HCT116 (cell line): ENCODE measurements at regions not wholly inside any gene's neighbourhood (a gene's known extent, or its start where the extent isn't known, plus 50 kb on each side); places are given as distances from the start of the nearest gene placed in this dataset.

Experiments used
- ATAC-seq: fragments of 200-7000 bp; cut with Tn5 transposase; 2 replicates; pipeline ENCODE4 v1.9.1; 2020; ENCODE audit warnings: mild to moderate bottlenecking, moderate library complexity
- BruUV-seq: library from RNA; stranded (reverse); fragments of 400-500 nt; replicated peaks from 2 replicates; lab custom pipeline; 2021; lab: Mats Ljungman, UMichigan
- CTCF ChIA-PET: fragments of 300-600 bp; sonication (Branson Sonifier 250); formaldehyde crosslinking; loops from one replicate; lab custom pipeline; 2021; ENCODE audit warnings: antibody characterized with exemption; lab: Charles Lee
- POLR2A ChIA-PET: fragments of 300-600, 350-600 bp; sonication (Branson Sonifier 250); formaldehyde crosslinking; loops from one replicate; lab custom pipeline; 2021; ENCODE audit warnings: antibody characterized with exemption; lab: Charles Lee
- RAD21 ChIA-PET, 2 experiments: fragments of 300-600 bp; sonication (Branson Sonifier 250); formaldehyde crosslinking; loops; one replicate each; lab custom pipeline; 2023; ENCODE audit warnings: low total read pairs in 2 of 2; ENCODE audit not compliant: uncharacterized antibody in 2 of 2, unreplicated experiment in 2 of 2, low non-redundant PET in 1 of 2; lab: Charles Lee
- DNase-seq: peaks from one replicate; pipeline ENCODE4 v3.0.0-alpha.2; 2010; ENCODE audit warnings: low read depth, low spot score
- H2AFZ ChIP-seq: fragments of 200-600 bp; shearing (Covaris generic), sonication (generic); 2 replicates; pipeline ENCODE4 v1.6.1; 2017; ENCODE audit warnings: low read depth, mixed run types, mixed read lengths, antibody characterized with exemption, low read length; ENCODE audit not compliant: poor library complexity, severe bottlenecking
- H3K27ac ChIP-seq: 2 replicates; pipeline ENCODE4 v1.5.1; 2012; ENCODE audit warnings: low read depth, low read length
- H3K27me3 ChIP-seq: fragments of 200-600 bp; sonication (generic); 2 replicates; pipeline ENCODE4 v1.6.1; 2016; ENCODE audit warnings: mixed run types, low read length, mixed read lengths; ENCODE audit not compliant: insufficient read depth
- H3K36me3 ChIP-seq, 2 experiments: fragments of 200-500 bp in 1 of 2; fragments of 200-600 bp in 1 of 2; sonication (Bioruptor generic) in 1 of 2; sonication (generic) in 1 of 2; 2 replicates each; pipeline versions ENCODE4 v1.5.1 to v1.6.1; 2014 to 2016; ENCODE audit warnings: low read length in 2 of 2, inconsistent platforms in 1 of 2, mixed read lengths in 1 of 2, mixed run types in 1 of 2; ENCODE audit not compliant: insufficient read depth in 2 of 2, control insufficient read depth in 1 of 2
- H3K4me1 ChIP-seq, 2 experiments: fragments of 200-600 bp in 1 of 2; sonication (generic) in 1 of 2; 2 replicates each; pipeline versions ENCODE4 v1.5.1 to v1.6.1; 2012 to 2017; ENCODE audit warnings: low read length in 2 of 2, inconsistent platforms in 1 of 2, mild to moderate bottlenecking in 1 of 2, mixed read lengths in 1 of 2, mixed run types in 1 of 2, moderate library complexity in 1 of 2; ENCODE audit not compliant: insufficient read depth in 2 of 2, control insufficient read depth in 1 of 2
- H3K4me2 ChIP-seq: fragments of 200-600 bp; sonication (generic); 2 replicates; pipeline ENCODE4 v1.6.1; 2017; ENCODE audit warnings: mixed run types, low read length, mixed read lengths
- H3K4me3 ChIP-seq, 2 experiments: fragments of 200-600 bp in 1 of 2; sonication (generic) in 1 of 2; replicated peaks in 1 of 2; 2 replicates each; pipeline ENCODE4 v1.5.1; 2011 to 2016; ENCODE audit warnings: low read length in 2 of 2, control low read depth in 1 of 2, low read depth in 1 of 2, mild to moderate bottlenecking in 1 of 2, mixed read lengths in 1 of 2, mixed run types in 1 of 2
- H3K79me2 ChIP-seq: fragments of 200-600 bp; sonication (generic); 2 replicates; pipeline ENCODE4 v1.6.1; 2017; ENCODE audit warnings: mild to moderate bottlenecking, mixed run types, low read length, moderate library complexity, mixed read lengths; ENCODE audit not compliant: insufficient read depth
- H3K9ac ChIP-seq: fragments of 200-600 bp; sonication (generic); 2 replicates; pipeline ENCODE4 v1.6.1; 2016; ENCODE audit warnings: low read length, mixed read lengths
- H3K9me2 ChIP-seq: fragments of 200-600 bp; sonication (generic), shearing (Covaris generic); 2 replicates; pipeline ENCODE4 v1.6.1; 2017; ENCODE audit warnings: mixed run types, mild to moderate bottlenecking, moderate library complexity; ENCODE audit not compliant: insufficient read depth
- H3K9me3 ChIP-seq, 2 experiments: fragments of 200-500 bp in 1 of 2; fragments of 200-600 bp in 1 of 2; sonication (Bioruptor generic) in 1 of 2; sonication (generic) in 1 of 2; 2 replicates each; pipeline ENCODE4 v1.6.1; 2014 to 2017; ENCODE audit warnings: low read length in 2 of 2, mixed read lengths in 2 of 2, inconsistent platforms in 1 of 2, low read depth in 1 of 2, mild to moderate bottlenecking in 1 of 2, mixed run types in 1 of 2, moderate library complexity in 1 of 2; ENCODE audit not compliant: control insufficient read depth in 1 of 2, insufficient read depth in 1 of 2
- H4K20me1 ChIP-seq: fragments of 200-600 bp; sonication (generic), shearing (Covaris generic); 2 replicates; pipeline ENCODE4 v1.6.1; 2017; ENCODE audit warnings: mixed run types, mild to moderate bottlenecking, moderate library complexity; ENCODE audit not compliant: insufficient read depth
- CEBPB ChIP-seq: IDR thresholded peaks from 2 replicates; pipeline ENCODE4 v1.6.1; 2012; ENCODE audit warnings: low read depth
- EGR1 ChIP-seq: IDR thresholded peaks from 2 replicates; pipeline ENCODE4 v1.6.1; 2012; ENCODE audit warnings: low read depth
- ELF1 ChIP-seq: IDR thresholded peaks from 2 replicates; pipeline ENCODE4 v1.6.1; 2012; ENCODE audit warnings: low read depth, borderline replicate concordance
- EZH2 ChIP-seq: fragments of 200-600 bp; sonication (generic); IDR thresholded peaks from 2 replicates; pipeline ENCODE4 v1.6.1; 2017; ENCODE audit warnings: antibody characterized with exemption, mixed run types
- FOSL1 ChIP-seq: IDR thresholded peaks from 2 replicates; pipeline ENCODE4 v1.6.1; 2012; ENCODE audit warnings: low read depth
- POLR2A ChIP-seq: IDR thresholded peaks from 2 replicates; pipeline ENCODE4 v1.7.0; 2011; ENCODE audit warnings: borderline replicate concordance; ENCODE audit not compliant: insufficient read depth, insufficient read length; ENCODE audit errors: extremely low read depth
- POLR2AphosphoS5 ChIP-seq: IDR thresholded peaks from 2 replicates; pipeline ENCODE4 v1.6.1; 2011; ENCODE audit warnings: mild to moderate bottlenecking, low read depth, low read length, moderate library complexity
- RAD21 ChIP-seq: IDR thresholded peaks from 2 replicates; pipeline ENCODE4 v1.6.1; 2012; ENCODE audit warnings: low read depth, mild to moderate bottlenecking
- SP1 ChIP-seq: IDR thresholded peaks from 2 replicates; pipeline ENCODE4 v1.6.1; 2012; ENCODE audit warnings: low read depth
- TCF7L2 ChIP-seq: IDR thresholded peaks from 2 replicates; pipeline ENCODE4 v1.7.0; 2011; ENCODE audit warnings: borderline replicate concordance, inconsistent platforms; ENCODE audit not compliant: insufficient read depth, insufficient read length; ENCODE audit errors: extremely low read depth
- YY1 ChIP-seq: IDR thresholded peaks from 2 replicates; pipeline ENCODE4 v1.6.1; 2011; ENCODE audit warnings: low read length, low read depth, moderate library complexity, mild to moderate bottlenecking; ENCODE audit not compliant: insufficient replicate concordance; ENCODE audit errors: extremely low read depth
- ZNF274 ChIP-seq: fragments of 200-500 bp; sonication (Bioruptor generic); IDR thresholded peaks from 2 replicates; pipeline ENCODE4 v1.6.1; 2014; ENCODE audit warnings: mild to moderate bottlenecking, low read depth, low read length, inconsistent platforms
- intact Hi-C: fragments of 100-400 bp; cut with micrococcal nuclease; formaldehyde crosslinking; loops from 2 replicates; pipeline ENCODE4 v1.10.0; 2022
- TF ChIP-seq, protein P1 (sequence below): IDR thresholded peaks from 2 replicates; pipeline ENCODE4 v1.6.1; 2012
- TF ChIP-seq, protein P2 (sequence below), 3 experiments: fragments of 200-600 bp in 1 of 3; sonication (generic) in 1 of 3; IDR thresholded peaks in 2 of 3; conservative IDR thresholded peaks in 1 of 3; 2 replicates each; pipeline ENCODE4 v1.5.1; 2012 to 2017; ENCODE audit warnings: low read depth in 2 of 3, low read length in 2 of 3, antibody characterized with exemption in 1 of 3, borderline replicate concordance in 1 of 3, control low read depth in 1 of 3, mild to moderate bottlenecking in 1 of 3, mixed read lengths in 1 of 3, mixed run types in 1 of 3, moderate library complexity in 1 of 3; ENCODE audit not compliant: insufficient read depth in 1 of 3
- TF ChIP-seq, protein P3 (sequence below): IDR thresholded peaks from 2 replicates; pipeline ENCODE4 v1.6.1; 2012; ENCODE audit warnings: low read depth
- TF ChIP-seq, protein P4 (sequence below): IDR thresholded peaks from 2 replicates; pipeline ENCODE4 v1.6.1; 2012

DNA sequence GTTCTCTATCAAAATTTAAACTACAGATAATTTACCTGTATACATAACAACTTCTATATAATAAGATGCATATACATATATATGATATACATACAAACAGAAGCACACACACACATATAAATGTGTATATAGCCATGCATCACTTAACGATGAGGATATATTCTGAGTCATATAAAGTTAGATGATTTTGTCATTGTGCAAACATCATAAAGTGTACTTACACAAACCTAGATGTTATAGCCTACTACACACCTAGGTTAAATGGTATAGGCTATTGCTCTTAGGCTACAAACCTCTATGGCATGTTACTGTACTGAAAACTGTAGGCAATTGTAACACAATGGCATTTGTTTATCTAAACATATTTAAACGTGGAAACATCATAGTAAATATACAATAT lies 937.6 kb upstream of the KCND2 start:
- Histone ChIP-seq H3K27me3 (no peaks in the 10 kb centered on the region), H3K79me2 (no peaks in the 10 kb centered on the region), H4K20me1 (no peaks in the 10 kb centered on the region), H3K9ac (no peak overlapping the region), H3K9me2 (no peaks in the 10 kb centered on the region), H3K4me3 (no peak overlapping the region), H3K36me3 (no peaks in the 10 kb centered on the region), H3K27ac (no peak overlapping the region), H3K9me3 (no peaks in the 10 kb centered on the region), H3K4me1 (no peaks in the 10 kb centered on the region), H3K4me2 (no peak overlapping the region), H2AFZ (no peak overlapping the region)
- TF ChIP-seq, protein P1, sequence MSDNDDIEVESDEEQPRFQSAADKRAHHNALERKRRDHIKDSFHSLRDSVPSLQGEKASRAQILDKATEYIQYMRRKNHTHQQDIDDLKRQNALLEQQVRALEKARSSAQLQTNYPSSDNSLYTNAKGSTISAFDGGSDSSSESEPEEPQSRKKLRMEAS: no peak
- no peak for TF ChIP-seq ZNF274
- TF ChIP-seq, protein P2, sequence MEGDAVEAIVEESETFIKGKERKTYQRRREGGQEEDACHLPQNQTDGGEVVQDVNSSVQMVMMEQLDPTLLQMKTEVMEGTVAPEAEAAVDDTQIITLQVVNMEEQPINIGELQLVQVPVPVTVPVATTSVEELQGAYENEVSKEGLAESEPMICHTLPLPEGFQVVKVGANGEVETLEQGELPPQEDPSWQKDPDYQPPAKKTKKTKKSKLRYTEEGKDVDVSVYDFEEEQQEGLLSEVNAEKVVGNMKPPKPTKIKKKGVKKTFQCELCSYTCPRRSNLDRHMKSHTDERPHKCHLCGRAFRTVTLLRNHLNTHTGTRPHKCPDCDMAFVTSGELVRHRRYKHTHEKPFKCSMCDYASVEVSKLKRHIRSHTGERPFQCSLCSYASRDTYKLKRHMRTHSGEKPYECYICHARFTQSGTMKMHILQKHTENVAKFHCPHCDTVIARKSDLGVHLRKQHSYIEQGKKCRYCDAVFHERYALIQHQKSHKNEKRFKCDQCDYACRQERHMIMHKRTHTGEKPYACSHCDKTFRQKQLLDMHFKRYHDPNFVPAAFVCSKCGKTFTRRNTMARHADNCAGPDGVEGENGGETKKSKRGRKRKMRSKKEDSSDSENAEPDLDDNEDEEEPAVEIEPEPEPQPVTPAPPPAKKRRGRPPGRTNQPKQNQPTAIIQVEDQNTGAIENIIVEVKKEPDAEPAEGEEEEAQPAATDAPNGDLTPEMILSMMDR (IDR thresholded peaks at IDR 0.05 in 2 of 3, conservative IDR thresholded peaks at IDR 0.05 in 1 of 3; ENCODE audit: borderline replicate concordance in 1 of 3, insufficient read depth in 1 of 3, low read depth in 2 of 3, low read length in 2 of 3): no peak
- TF ChIP-seq POLR2AphosphoS5: no peak
- TF ChIP-seq ELF1: no peak
- no peak for TF ChIP-seq TCF7L2
- TF ChIP-seq, protein P3, sequence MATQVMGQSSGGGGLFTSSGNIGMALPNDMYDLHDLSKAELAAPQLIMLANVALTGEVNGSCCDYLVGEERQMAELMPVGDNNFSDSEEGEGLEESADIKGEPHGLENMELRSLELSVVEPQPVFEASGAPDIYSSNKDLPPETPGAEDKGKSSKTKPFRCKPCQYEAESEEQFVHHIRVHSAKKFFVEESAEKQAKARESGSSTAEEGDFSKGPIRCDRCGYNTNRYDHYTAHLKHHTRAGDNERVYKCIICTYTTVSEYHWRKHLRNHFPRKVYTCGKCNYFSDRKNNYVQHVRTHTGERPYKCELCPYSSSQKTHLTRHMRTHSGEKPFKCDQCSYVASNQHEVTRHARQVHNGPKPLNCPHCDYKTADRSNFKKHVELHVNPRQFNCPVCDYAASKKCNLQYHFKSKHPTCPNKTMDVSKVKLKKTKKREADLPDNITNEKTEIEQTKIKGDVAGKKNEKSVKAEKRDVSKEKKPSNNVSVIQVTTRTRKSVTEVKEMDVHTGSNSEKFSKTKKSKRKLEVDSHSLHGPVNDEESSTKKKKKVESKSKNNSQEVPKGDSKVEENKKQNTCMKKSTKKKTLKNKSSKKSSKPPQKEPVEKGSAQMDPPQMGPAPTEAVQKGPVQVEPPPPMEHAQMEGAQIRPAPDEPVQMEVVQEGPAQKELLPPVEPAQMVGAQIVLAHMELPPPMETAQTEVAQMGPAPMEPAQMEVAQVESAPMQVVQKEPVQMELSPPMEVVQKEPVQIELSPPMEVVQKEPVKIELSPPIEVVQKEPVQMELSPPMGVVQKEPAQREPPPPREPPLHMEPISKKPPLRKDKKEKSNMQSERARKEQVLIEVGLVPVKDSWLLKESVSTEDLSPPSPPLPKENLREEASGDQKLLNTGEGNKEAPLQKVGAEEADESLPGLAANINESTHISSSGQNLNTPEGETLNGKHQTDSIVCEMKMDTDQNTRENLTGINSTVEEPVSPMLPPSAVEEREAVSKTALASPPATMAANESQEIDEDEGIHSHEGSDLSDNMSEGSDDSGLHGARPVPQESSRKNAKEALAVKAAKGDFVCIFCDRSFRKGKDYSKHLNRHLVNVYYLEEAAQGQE: no peak
- TF ChIP-seq POLR2A: no peak
- no peak for TF ChIP-seq EZH2
- no peak for TF ChIP-seq CEBPB
- TF ChIP-seq, protein P4, sequence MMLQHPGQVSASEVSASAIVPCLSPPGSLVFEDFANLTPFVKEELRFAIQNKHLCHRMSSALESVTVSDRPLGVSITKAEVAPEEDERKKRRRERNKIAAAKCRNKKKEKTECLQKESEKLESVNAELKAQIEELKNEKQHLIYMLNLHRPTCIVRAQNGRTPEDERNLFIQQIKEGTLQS: no peak
- TF ChIP-seq RAD21: no peak
- TF ChIP-seq SP1: no peak
- TF ChIP-seq EGR1: no peak
- TF ChIP-seq FOSL1: no peak
- TF ChIP-seq YY1: no peak
- DNase-seq (no peak), ATAC-seq (no peak)
- no TSS peak for BruUV-seq
- ChIA-PET POLR2A (no interaction called here), RAD21 (no interaction called here), CTCF (no interaction called here)
- intact Hi-C loops: no loop called here
